H9 (cell line): ENCODE measurements at regions not wholly inside any gene's neighbourhood (a gene's known extent, or its start where the extent isn't known, plus 50 kb on each side); places are given as distances from the start of the nearest gene placed in this dataset.

Source experiments
- DNase-seq: peaks from one replicate; pipeline ENCODE4 v3.0.0-alpha.2; 2017
- H2AFZ ChIP-seq: one replicate; pipeline ENCODE4 v1.6.1; 2013; ENCODE audit warnings: mild to moderate bottlenecking, low read length, control low read depth, moderate library complexity
- H2AK5ac ChIP-seq: 2 replicates; pipeline ENCODE4 v1.6.1; 2013; ENCODE audit warnings: low read length, control low read depth, mixed read lengths; ENCODE audit not compliant: insufficient read length
- H2BK120ac ChIP-seq: one replicate; pipeline ENCODE4 v1.6.1; 2013; ENCODE audit warnings: low read depth, mild to moderate bottlenecking, low read length, control low read depth, inconsistent platforms; ENCODE audit not compliant: poor library complexity, severe bottlenecking
- H2BK12ac ChIP-seq: 2 replicates; pipeline ENCODE4 v1.6.1; 2013; ENCODE audit warnings: low read length, control low read depth, mixed read lengths, low read depth; ENCODE audit not compliant: insufficient read length
- H2BK15ac ChIP-seq: 2 replicates; pipeline ENCODE4 v1.6.1; 2013; ENCODE audit warnings: low read depth, low read length, control low read depth
- H2BK20ac ChIP-seq: one replicate; pipeline ENCODE4 v1.6.1; 2013; ENCODE audit warnings: low read depth, mild to moderate bottlenecking, low read length, control low read depth, inconsistent platforms; ENCODE audit not compliant: poor library complexity, severe bottlenecking
- H2BK5ac ChIP-seq: 2 replicates; pipeline ENCODE4 v1.6.1; 2013; ENCODE audit warnings: low read length, control low read depth, mixed read lengths; ENCODE audit not compliant: insufficient read length
- H3K14ac ChIP-seq: 2 replicates; pipeline ENCODE4 v1.6.1; 2013; ENCODE audit warnings: low read length, control low read depth; ENCODE audit not compliant: insufficient read depth
- H3K18ac ChIP-seq: 2 replicates; pipeline ENCODE4 v1.6.1; 2013; ENCODE audit warnings: low read depth, mild to moderate bottlenecking, mixed read lengths, low read length, control low read depth; ENCODE audit not compliant: insufficient read length
- H3K23ac ChIP-seq: 2 replicates; pipeline ENCODE4 v1.6.1; 2013; ENCODE audit warnings: low read length, control low read depth, mixed read lengths, low read depth; ENCODE audit not compliant: insufficient read length
- H3K23me2 ChIP-seq: 2 replicates; pipeline ENCODE4 v1.6.1; 2013; ENCODE audit warnings: low read depth, mild to moderate bottlenecking, mixed read lengths, low read length, control low read depth; ENCODE audit not compliant: insufficient read length, poor library complexity, severe bottlenecking
- H3K27ac ChIP-seq: 2 replicates; pipeline ENCODE4 v1.5.1; 2013; ENCODE audit warnings: low read length, control low read depth, mixed read lengths, low read depth; ENCODE audit not compliant: insufficient read length
- H3K27me3 ChIP-seq: 2 replicates; pipeline ENCODE4 v1.6.1; 2013; ENCODE audit warnings: low read length, control low read depth, inconsistent platforms; ENCODE audit not compliant: insufficient read depth
- H3K4ac ChIP-seq: 2 replicates; pipeline ENCODE4 v1.6.1; 2013; ENCODE audit warnings: low read depth, mild to moderate bottlenecking, control low read depth, inconsistent platforms, low read length, moderate library complexity
- H3K4me1 ChIP-seq: 2 replicates; pipeline ENCODE4 v1.6.1; 2013; ENCODE audit warnings: low read length, control low read depth, inconsistent platforms; ENCODE audit not compliant: insufficient read depth
- H3K4me2 ChIP-seq: 2 replicates; pipeline ENCODE4 v1.6.1; 2013; ENCODE audit warnings: low read length, control low read depth, mixed read lengths; ENCODE audit not compliant: insufficient read length, insufficient read depth
- H3K56ac ChIP-seq: 2 replicates; pipeline ENCODE4 v1.6.1; 2013; ENCODE audit warnings: low read depth, mild to moderate bottlenecking, mixed read lengths, low read length, control low read depth; ENCODE audit not compliant: insufficient read length
- H3K79me1 ChIP-seq: 2 replicates; pipeline ENCODE4 v1.6.1; 2013; ENCODE audit warnings: low read depth, mild to moderate bottlenecking, moderate library complexity, low read length, control low read depth, inconsistent platforms; ENCODE audit not compliant: insufficient read depth, poor library complexity, severe bottlenecking
- H3K79me2 ChIP-seq: 2 replicates; pipeline ENCODE4 v1.6.1; 2013; ENCODE audit warnings: low read length, control low read depth, inconsistent platforms; ENCODE audit not compliant: insufficient read depth
- H3K9ac ChIP-seq: 2 replicates; pipeline ENCODE4 v1.6.1; 2013; ENCODE audit warnings: low read length, control low read depth, mixed read lengths; ENCODE audit not compliant: insufficient read length; ENCODE audit errors: extremely low read depth
- H3K9me3 ChIP-seq: one replicate; pipeline ENCODE4 v1.6.1; 2013; ENCODE audit warnings: low read depth, low read length, inconsistent platforms; ENCODE audit not compliant: control insufficient read depth
- H3T11ph ChIP-seq: one replicate; pipeline ENCODE4 v1.6.1; 2013; ENCODE audit warnings: mild to moderate bottlenecking, low read length, control low read depth, inconsistent platforms
- H4K20me1 ChIP-seq: one replicate; pipeline ENCODE4 v1.6.1; 2013; ENCODE audit not compliant: control insufficient read depth, insufficient read length, insufficient read depth
- H4K5ac ChIP-seq: 2 replicates; pipeline ENCODE4 v1.6.1; 2013; ENCODE audit warnings: low read depth, mild to moderate bottlenecking, mixed read lengths, low read length, control low read depth; ENCODE audit not compliant: insufficient read length
- H4K8ac ChIP-seq: replicated peaks from 2 replicates; pipeline ENCODE4 v1.6.1; 2013; ENCODE audit warnings: low read length, control low read depth, mixed read lengths, low read depth; ENCODE audit not compliant: insufficient read length
- H4K91ac ChIP-seq: 2 replicates; pipeline ENCODE4 v1.6.1; 2013; ENCODE audit warnings: low read depth, mild to moderate bottlenecking, moderate library complexity, mixed read lengths, low read length, control low read depth; ENCODE audit not compliant: insufficient read length
- H3K27ac Mint-ChIP-seq, 3 experiments: 2 replicates in 2 of 3; 3 replicates in 1 of 3; pipeline ENCODE4 v1.8.0; 2020 to 2021; ENCODE audit warnings: mixed read lengths in 3 of 3, mild to moderate bottlenecking in 1 of 3, moderate library complexity in 1 of 3
- H3K27me3 Mint-ChIP-seq: 2 replicates; pipeline ENCODE4 v1.8.0; 2021; ENCODE audit warnings: low read depth, mild to moderate bottlenecking, moderate library complexity, mixed read lengths
- H3K36me3 Mint-ChIP-seq, 3 experiments: 2 replicates in 2 of 3; 3 replicates in 1 of 3; pipeline ENCODE4 v1.8.0; 2020 to 2021; ENCODE audit warnings: low read depth in 3 of 3, mixed read lengths in 3 of 3; ENCODE audit not compliant: insufficient read depth in 1 of 3
- H3K4me1 Mint-ChIP-seq, 2 experiments: 2 replicates each; pipeline ENCODE4 v1.8.0; 2020; ENCODE audit warnings: mixed read lengths in 2 of 2
- H3K4me3 Mint-ChIP-seq, 2 experiments: 2 replicates in 1 of 2; 3 replicates in 1 of 2; pipeline ENCODE4 v1.8.0; 2020 to 2021; ENCODE audit warnings: mild to moderate bottlenecking in 2 of 2, mixed read lengths in 2 of 2, moderate library complexity in 1 of 2
- H3K9me3 Mint-ChIP-seq, 2 experiments: 2 replicates in 1 of 2; 3 replicates in 1 of 2; pipeline ENCODE4 v1.8.0; 2020; ENCODE audit warnings: mild to moderate bottlenecking in 2 of 2, mixed read lengths in 2 of 2, moderate library complexity in 1 of 2
- WGBS: extraction: QIAGEN DNeasy Blood & Tissue Kit; methylation state at CpG from one replicate; pipeline ENCODE4 v1.1.7; 2013; ENCODE audit warnings: missing lambda C conversion rate, low lambda C conversion rate, mixed read lengths; ENCODE audit not compliant: insufficient read length; ENCODE audit errors: extremely low coverage; 5-methylcytosine and 5-hydroxymethylcytosine counted together
- TF ChIP-seq, protein P1 (sequence below): fragments of 200-600 bp; sonication (generic); conservative IDR thresholded peaks from 3 replicates; pipeline ENCODE4 v1.8.0; 2021; ENCODE audit warnings: antibody characterized with exemption, mild to moderate bottlenecking

DNA sequence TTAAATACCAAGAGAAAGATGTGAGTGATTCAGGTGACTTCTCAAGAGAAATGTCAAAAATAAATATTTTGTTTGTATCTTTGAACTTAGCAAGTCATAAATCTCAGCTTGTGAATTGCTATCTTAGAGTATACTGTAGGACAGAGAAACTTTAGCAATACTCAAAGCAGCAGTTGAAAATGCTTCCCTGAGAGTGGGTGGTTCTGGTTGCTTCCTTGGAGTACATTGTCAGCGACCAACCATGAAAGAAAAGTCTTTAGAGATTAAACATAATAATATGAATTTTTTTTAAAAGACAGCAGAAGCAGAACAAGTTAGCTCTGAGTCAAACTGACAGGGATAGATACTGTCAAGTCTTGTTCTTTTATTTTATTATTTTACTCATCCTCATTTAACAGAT is 86.8 kb upstream of the OSBPL8 start:
- Histone ChIP-seq H3K9me3 (no peaks in the 10 kb centered on the region), H3T11ph (no peak overlapping the region), H3K79me1 (no peaks in the 10 kb centered on the region), H2BK120ac (no peak overlapping the region), H3K23ac (no peak overlapping the region), H2AFZ (no peak overlapping the region), H2BK12ac (no peak overlapping the region), H4K5ac (no peak overlapping the region), H4K91ac (no peak overlapping the region), H3K4ac (no peak overlapping the region), H3K56ac (no peak overlapping the region), H2AK5ac (no peak overlapping the region), H2BK20ac (no peak overlapping the region), H3K9ac (no peak overlapping the region), H3K18ac (no peak overlapping the region), H2BK15ac (no peak overlapping the region), H2BK5ac (no peak overlapping the region), H3K27ac (no peak overlapping the region), H3K27me3 (no peaks in the 10 kb centered on the region), H4K8ac (no peak overlapping the region), H3K14ac (no peak overlapping the region), H3K4me2 (no peak overlapping the region), H3K79me2 (no peaks in the 10 kb centered on the region), H3K4me1 (no peaks in the 10 kb centered on the region), H4K20me1 (no peaks in the 10 kb centered on the region), H3K23me2 (no peaks in the 10 kb centered on the region)
- Mint-ChIP-seq H3K27me3 (no peaks in the 10 kb centered on the region), H3K27ac (no peak overlapping the region), H3K4me3 (no peak overlapping the region; a peak in 1 of 5 replicates), H3K36me3 (no peaks in the 10 kb centered on the region), H3K4me1 (no peaks in the 10 kb centered on the region), H3K9me3 (peaks cover 0 to 3% of the 10 kb centered on the region in 2 experiments; a peak in 2 of 5 replicates)
- no peak for DNase-seq
- WGBS = no CpG with 5 or more reads among the region's 1 CpG
- TF ChIP-seq, protein P1, sequence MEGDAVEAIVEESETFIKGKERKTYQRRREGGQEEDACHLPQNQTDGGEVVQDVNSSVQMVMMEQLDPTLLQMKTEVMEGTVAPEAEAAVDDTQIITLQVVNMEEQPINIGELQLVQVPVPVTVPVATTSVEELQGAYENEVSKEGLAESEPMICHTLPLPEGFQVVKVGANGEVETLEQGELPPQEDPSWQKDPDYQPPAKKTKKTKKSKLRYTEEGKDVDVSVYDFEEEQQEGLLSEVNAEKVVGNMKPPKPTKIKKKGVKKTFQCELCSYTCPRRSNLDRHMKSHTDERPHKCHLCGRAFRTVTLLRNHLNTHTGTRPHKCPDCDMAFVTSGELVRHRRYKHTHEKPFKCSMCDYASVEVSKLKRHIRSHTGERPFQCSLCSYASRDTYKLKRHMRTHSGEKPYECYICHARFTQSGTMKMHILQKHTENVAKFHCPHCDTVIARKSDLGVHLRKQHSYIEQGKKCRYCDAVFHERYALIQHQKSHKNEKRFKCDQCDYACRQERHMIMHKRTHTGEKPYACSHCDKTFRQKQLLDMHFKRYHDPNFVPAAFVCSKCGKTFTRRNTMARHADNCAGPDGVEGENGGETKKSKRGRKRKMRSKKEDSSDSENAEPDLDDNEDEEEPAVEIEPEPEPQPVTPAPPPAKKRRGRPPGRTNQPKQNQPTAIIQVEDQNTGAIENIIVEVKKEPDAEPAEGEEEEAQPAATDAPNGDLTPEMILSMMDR = no peak
